HL-60/S4 treated with retinoic acid at 250 ng/mL for 4 days and 3 days (cell line): ENCODE measurements at regions not wholly inside any gene's neighbourhood (a gene's known extent, or its start where the extent isn't known, plus 50 kb on each side); places are given as distances from the start of the nearest gene placed in this dataset.

Experiments used
- in situ Hi-C: fragments of 300-500 bp; cut with MboI; formaldehyde crosslinking; loops from 2 replicates; pipeline ENCODE4 v1.7.0; 2022; ENCODE audit warnings: low sequenced_read_pairs

GRCh38 chr11:128269466-128269865, 317.9 kb downstream of the ETS1 start:
- in situ Hi-C loops, result no loop called here

GRCh38 chr11:128266893-128267292, 320.5 kb downstream of the ETS1 start:
- in situ Hi-C loops, result no loop called here

GRCh38 chr11:128262463-128263345, 324.7 kb downstream of the ETS1 start:
- in situ Hi-C loops, result no loop called here

GRCh38 chr11:128261011-128261421, 326.3 kb downstream of the ETS1 start:
- in situ Hi-C loops, result no loop called here

GRCh38 chr11:128260398-128260797, 327.0 kb downstream of the ETS1 start:
- in situ Hi-C loops, result no loop called here

GRCh38 chr11:128259816-128260215, 327.5 kb downstream of the ETS1 start:
- in situ Hi-C loops, result no loop called here

GRCh38 chr11:128254941-128255340, 332.4 kb downstream of the ETS1 start:
- in situ Hi-C loops, result no loop called here

- in situ Hi-C loops, result no loop called here
Measured at GRCh38 chr11:128251140-128251539, 336.2 kb downstream of the ETS1 start.

GRCh38 chr11:128250482-128250881, 336.9 kb downstream of the ETS1 start:
- in situ Hi-C loops, result no loop called here

- in situ Hi-C loops, result no loop called here
Measured at GRCh38 chr11:128246810-128247594, 340.4 kb downstream of the ETS1 start.

GRCh38 chr11:128246364-128246801, 341.0 kb downstream of the ETS1 start:
- in situ Hi-C loops, result no loop called here

GRCh38 chr11:128244871-128245270, 342.5 kb downstream of the ETS1 start:
- in situ Hi-C loops, result no loop called here

GRCh38 chr11:128242451-128242850, 344.9 kb downstream of the ETS1 start:
- in situ Hi-C loops, result no loop called here

GRCh38 chr11:128240546-128240945, 346.8 kb downstream of the ETS1 start:
- in situ Hi-C loops, result no loop called here

GRCh38 chr11:128239306-128239705, 348.1 kb downstream of the ETS1 start:
- in situ Hi-C loops, result no loop called here

- in situ Hi-C loops, result no loop called here
Measured at GRCh38 chr11:128238521-128239265, 348.7 kb downstream of the ETS1 start.

- in situ Hi-C loops, result no loop called here
Measured at GRCh38 chr11:128236506-128237498, 350.6 kb downstream of the ETS1 start.

GRCh38 chr11:128235958-128236357, 351.4 kb downstream of the ETS1 start:
- in situ Hi-C loops, result no loop called here

- in situ Hi-C loops, result no loop called here
Measured at GRCh38 chr11:128235426-128235825, 351.9 kb downstream of the ETS1 start.

- in situ Hi-C loops, result no loop called here
Measured at GRCh38 chr11:128234143-128234542, 353.2 kb downstream of the ETS1 start.
